CD14-positive monocyte (primary cell): ENCODE measurements at regions not wholly inside any gene's neighbourhood (a gene's known extent, or its start where the extent isn't known, plus 50 kb on each side); places are given as distances from the start of the nearest gene placed in this dataset.

ENCODE experiments used
- DNase-seq, 3 donors: peaks; one replicate each; pipeline ENCODE4 v3.0.0-alpha.2; 2011 to 2022
- H2AFZ ChIP-seq: 2 replicates; pipeline ENCODE4 v1.6.0; 2012; ENCODE audit warnings: mild to moderate bottlenecking, low read depth, low read length, inconsistent platforms; ENCODE audit not compliant: insufficient read depth, poor library complexity, severe bottlenecking
- H3K27ac ChIP-seq, 2 donors: 1 replicate in 1 of 2; 2 replicates in 1 of 2; pipeline ENCODE4 v1.5.1; 2012 to 2013; ENCODE audit warnings: low read length in 2 of 2, control low read depth in 1 of 2, inconsistent platforms in 1 of 2, low read depth in 1 of 2, mild to moderate bottlenecking in 1 of 2
- H3K27me3 ChIP-seq, 2 donors: one replicate each; pipeline versions ENCODE4 v1.6.0 to v1.6.1; 2011 to 2013; ENCODE audit warnings: low read length in 2 of 2; ENCODE audit not compliant: control insufficient read depth in 2 of 2, insufficient read depth in 2 of 2
- H3K36me3 ChIP-seq, 2 donors: replicated peaks in 1 of 2; 1 replicate in 1 of 2; 2 replicates in 1 of 2; pipeline versions ENCODE4 v1.5.1 to v1.6.1; 2012 to 2013; ENCODE audit warnings: low read length in 2 of 2, control low read depth in 1 of 2, inconsistent platforms in 1 of 2, mild to moderate bottlenecking in 1 of 2; ENCODE audit not compliant: insufficient read depth in 2 of 2, control insufficient read depth in 1 of 2
- H3K4me1 ChIP-seq, 2 donors: 1 replicate in 1 of 2; 2 replicates in 1 of 2; pipeline versions ENCODE4 v1.5.1 to v1.6.1; 2012 to 2013; ENCODE audit warnings: low read length in 2 of 2, control low read depth in 1 of 2, inconsistent platforms in 1 of 2, mild to moderate bottlenecking in 1 of 2, moderate library complexity in 1 of 2; ENCODE audit not compliant: insufficient read depth in 2 of 2, control insufficient read depth in 1 of 2
- H3K4me2 ChIP-seq: replicated peaks from 2 replicates; pipeline ENCODE3; 2012; ENCODE audit warnings: low read length, moderate library complexity, mild to moderate bottlenecking; ENCODE audit not compliant: poor library complexity, severe bottlenecking; ENCODE audit errors: extremely low read depth
- H3K4me3 ChIP-seq, 3 experiments: fragments of 200-600 bp in 1 of 3; sonication (generic) in 1 of 3; replicated peaks in 1 of 3; 1 replicate in 2 of 3; 2 replicates in 1 of 3; pipeline ENCODE4 v1.5.1; 2011 to 2013; ENCODE audit warnings: low read length in 3 of 3, mild to moderate bottlenecking in 3 of 3, control low read depth in 2 of 3, low read depth in 2 of 3, inconsistent platforms in 1 of 3, moderate library complexity in 1 of 3
- H3K79me2 ChIP-seq: 2 replicates; pipeline ENCODE4 v1.6.0; 2012; ENCODE audit warnings: mild to moderate bottlenecking, control low read depth, inconsistent platforms, low read length, moderate library complexity; ENCODE audit not compliant: insufficient read depth
- H3K9ac ChIP-seq: 2 replicates; pipeline ENCODE4 v1.6.0; 2017; ENCODE audit warnings: low read length, mild to moderate bottlenecking; ENCODE audit not compliant: insufficient read depth, poor library complexity, severe bottlenecking
- H3K9me3 ChIP-seq, 2 donors: replicated peaks in 1 of 2; 1 replicate in 1 of 2; 2 replicates in 1 of 2; pipeline versions ENCODE4 v1.5.1 to v1.6.1; 2012 to 2013; ENCODE audit warnings: low read length in 2 of 2, control low read depth in 1 of 2; ENCODE audit not compliant: control insufficient read depth in 1 of 2, insufficient read depth in 1 of 2
- H4K20me1 ChIP-seq: 2 replicates; pipeline ENCODE4 v1.6.0; 2012; ENCODE audit warnings: mild to moderate bottlenecking, low read length, control low read depth, moderate library complexity; ENCODE audit not compliant: insufficient read depth
- H3K27ac Mint-ChIP-seq, 7 donors: one replicate each; pipeline ENCODE4 v1.8.0; 2020; ENCODE audit warnings: mild to moderate bottlenecking in 7 of 7, mixed read lengths in 7 of 7, moderate library complexity in 6 of 7, inconsistent platforms in 2 of 7
- H3K27me3 Mint-ChIP-seq, 3 donors: one replicate each; pipeline ENCODE4 v1.8.0; 2021 to 2022; ENCODE audit warnings: low read depth in 3 of 3, mild to moderate bottlenecking in 3 of 3, mixed read lengths in 3 of 3, moderate library complexity in 3 of 3, inconsistent platforms in 1 of 3
- H3K36me3 Mint-ChIP-seq, 2 donors: one replicate each; pipeline ENCODE4 v1.8.0; 2020; ENCODE audit warnings: mixed read lengths in 2 of 2, inconsistent platforms in 1 of 2, mild to moderate bottlenecking in 1 of 2
- H3K4me1 Mint-ChIP-seq: one replicate; pipeline ENCODE4 v1.8.0; 2020; ENCODE audit warnings: mild to moderate bottlenecking, mixed read lengths
- H3K4me3 Mint-ChIP-seq, 2 donors: one replicate each; pipeline ENCODE4 v1.8.0; 2020; ENCODE audit warnings: mild to moderate bottlenecking in 2 of 2, mixed read lengths in 2 of 2, moderate library complexity in 1 of 2
- H3K9me3 Mint-ChIP-seq, 7 donors: one replicate each; pipeline ENCODE4 v1.8.0; 2020 to 2022; ENCODE audit warnings: mixed read lengths in 7 of 7, mild to moderate bottlenecking in 6 of 7, moderate library complexity in 6 of 7, inconsistent platforms in 2 of 7
- CTCF ChIP-seq: fragments of 200-600 bp; IDR thresholded peaks from one replicate; pipeline ENCODE4 v1.8.0; 2022; ENCODE audit warnings: antibody characterized with exemption, mild to moderate bottlenecking
- WGBS: methylation state at CpG from one replicate; pipeline ENCODE4 v1.1.5; 2013; ENCODE audit warnings: missing lambda C conversion rate; ENCODE audit not compliant: insufficient coverage; 5-methylcytosine and 5-hydroxymethylcytosine counted together
- intact Hi-C, 2 donors: fragments of 100-400 bp; cut with micrococcal nuclease; formaldehyde crosslinking; loops; one replicate each; pipeline versions ENCODE4 v1.15.0 to v1.15.1; 2023

- H3K36me3 Mint-ChIP-seq, result no peaks in the 10 kb centered on the region
- H3K36me3 ChIP-seq, result no peaks in the 10 kb centered on the region
- no peaks in the 10 kb centered on the region for H4K20me1 ChIP-seq
- H3K9ac ChIP-seq, result no peak overlapping the region
- H3K27ac Mint-ChIP-seq, result no peak overlapping the region
- no peak overlapping the region for H3K4me3 ChIP-seq
- WGBS, result 50% methylated on average over 1 of the region's 3 CpGs
- intact Hi-C loops, result no loop called here
- H3K79me2 ChIP-seq, result no peaks in the 10 kb centered on the region
- H3K4me2 ChIP-seq, result no peak overlapping the region
- H3K27me3 Mint-ChIP-seq, result peaks cover 0 to 4% (median 4%) of the 10 kb centered on the region in 3 donors
- peaks cover 3 to 15% (median 6%) of the 10 kb centered on the region in 7 donors for H3K9me3 Mint-ChIP-seq
- no peaks in the 10 kb centered on the region for H3K27me3 ChIP-seq
- no peak for TF ChIP-seq CTCF
- no peak for DNase-seq
- H3K4me3 Mint-ChIP-seq, result no peak overlapping the region
- H3K27ac ChIP-seq, result no peak overlapping the region
- no peaks in the 10 kb centered on the region for H3K4me1 ChIP-seq
- no peaks in the 10 kb centered on the region for H3K4me1 Mint-ChIP-seq
- peaks cover 0 to 5% of the 10 kb centered on the region in 2 donors for H3K9me3 ChIP-seq
- H2AFZ ChIP-seq, result no peak overlapping the region
Measured at GRCh38 chr22:48125416-48125815, 1363.0 kb downstream of the TBC1D22A start.

GRCh38 chr22:48121984-48122383 lies 1359.5 kb downstream of the TBC1D22A start:
- no peak overlapping the region for H3K4me2 ChIP-seq
- Mint-ChIP-seq H3K4me3 (no peak overlapping the region), H3K27ac (no peak overlapping the region), H3K4me1 (no peaks in the 10 kb centered on the region), H3K36me3 (no peaks in the 10 kb centered on the region), H3K9me3 (peaks cover 3 to 21% (median 9%) of the 10 kb centered on the region in 7 donors), H3K27me3 (peaks cover 0 to 3% (median 0%) of the 10 kb centered on the region in 3 donors)
- no peak overlapping the region for H3K4me3 ChIP-seq
- no peak for TF ChIP-seq CTCF
- no peak for DNase-seq
- no peaks in the 10 kb centered on the region for H3K4me1 ChIP-seq
- WGBS, result 98% methylated on average over 13 of the region's 16 CpGs
- no peaks in the 10 kb centered on the region for H3K36me3 ChIP-seq
- no peak overlapping the region for H2AFZ ChIP-seq
- intact Hi-C loops, result no loop called here
- peaks cover 0 to 9% of the 10 kb centered on the region in 2 donors for H3K9me3 ChIP-seq
- H3K9ac ChIP-seq, result no peak overlapping the region
- H3K79me2 ChIP-seq, result no peaks in the 10 kb centered on the region
- no peak overlapping the region for H3K27ac ChIP-seq
- no peaks in the 10 kb centered on the region for H4K20me1 ChIP-seq
- no peaks in the 10 kb centered on the region for H3K27me3 ChIP-seq
